Keratinocyte (primary cell): ENCODE measurements at regions not wholly inside any gene's neighbourhood (a gene's known extent, or its start where the extent isn't known, plus 50 kb on each side); places are given as distances from the start of the nearest gene placed in this dataset.
"Not testable (repeated sequence)": the region's sequence is repeated elsewhere in the genome, so short reads cannot be mapped to it uniquely, and the experiment has no call there.

ENCODE experiments used
- DNase-seq: peaks from one replicate; pipeline ENCODE4 v3.0.0-alpha.2; 2011; ENCODE audit warnings: low read depth, missing footprints, low spot score
- FAIRE-seq: peaks from 2 replicates; lab custom pipeline; 2011; peaks lifted over from hg19 to GRCh38; lab: Jason Lieb, UNC
- H2AFZ ChIP-seq: 2 replicates; pipeline ENCODE4 v1.6.0; 2012; ENCODE audit warnings: low read length, control low read depth, inconsistent platforms; ENCODE audit not compliant: control insufficient read depth
- H3K27ac ChIP-seq: 2 replicates; pipeline ENCODE4 v1.5.1; 2011; ENCODE audit warnings: low read length; ENCODE audit not compliant: control insufficient read depth, insufficient read depth
- H3K27me3 ChIP-seq: 3 replicates; pipeline ENCODE4 v1.6.0; 2011; ENCODE audit warnings: low read length; ENCODE audit not compliant: control insufficient read depth, insufficient read depth; ENCODE audit errors: extremely low read depth
- H3K36me3 ChIP-seq, 2 experiments: 2 replicates in 1 of 2; 3 replicates in 1 of 2; pipeline ENCODE4 v1.5.1; 2011; ENCODE audit warnings: low read length in 2 of 2, mild to moderate bottlenecking in 1 of 2; ENCODE audit not compliant: control insufficient read depth in 2 of 2, insufficient read depth in 2 of 2; ENCODE audit errors: extremely low read depth in 1 of 2
- H3K4me1 ChIP-seq: 3 replicates; pipeline ENCODE4 v1.5.1; 2011; ENCODE audit warnings: low read length; ENCODE audit not compliant: control insufficient read depth, insufficient read depth; ENCODE audit errors: extremely low read depth
- H3K4me2 ChIP-seq: 3 replicates; pipeline ENCODE4 v1.6.0; 2011; ENCODE audit warnings: low read depth, low read length; ENCODE audit not compliant: control insufficient read depth, insufficient read depth; ENCODE audit errors: extremely low read depth
- H3K4me3 ChIP-seq, 3 experiments: fragments of 200-600 bp in 1 of 3; sonication (generic) in 1 of 3; 2 replicates in 2 of 3; 3 replicates in 1 of 3; pipeline ENCODE4 v1.5.1; 2011 to 2016; ENCODE audit warnings: low read length in 3 of 3, mild to moderate bottlenecking in 3 of 3, control low read depth in 2 of 3, inconsistent platforms in 1 of 3, low read depth in 1 of 3, mixed read lengths in 1 of 3, mixed run types in 1 of 3, moderate library complexity in 1 of 3; ENCODE audit not compliant: control insufficient read depth in 2 of 3, insufficient read depth in 2 of 3; ENCODE audit errors: extremely low read depth in 1 of 3
- H3K79me2 ChIP-seq: 2 replicates; pipeline ENCODE4 v1.6.0; 2012; ENCODE audit warnings: low read length; ENCODE audit not compliant: control insufficient read depth, insufficient read depth
- H3K9ac ChIP-seq: 3 replicates; pipeline ENCODE4 v1.6.0; 2011; ENCODE audit warnings: low read length; ENCODE audit not compliant: control insufficient read depth, insufficient read depth; ENCODE audit errors: extremely low read depth
- H3K9me1 ChIP-seq: 3 replicates; pipeline ENCODE4 v1.6.0; 2011; ENCODE audit warnings: low read length; ENCODE audit not compliant: control insufficient read depth, insufficient read depth; ENCODE audit errors: extremely low read depth
- H3K9me3 ChIP-seq: 2 replicates; pipeline ENCODE4 v1.5.1; 2012; ENCODE audit warnings: low read depth, low read length; ENCODE audit not compliant: control insufficient read depth
- H4K20me1 ChIP-seq: 3 replicates; pipeline ENCODE4 v1.6.0; 2011; ENCODE audit warnings: low read length; ENCODE audit not compliant: control insufficient read depth, insufficient read depth; ENCODE audit errors: extremely low read depth
- EZH2 ChIP-seq: IDR thresholded peaks from one replicate; pipeline ENCODE4 v1.6.1; 2012; ENCODE audit warnings: inconsistent platforms, mild to moderate bottlenecking, low read length, moderate library complexity
- dilution Hi-C: fragments of 300-500 bp; cut with MboI; formaldehyde crosslinking; loops from one replicate; pipeline ENCODE4 v1.7.0; 2020; ENCODE audit warnings: low sequenced_read_pairs; ENCODE audit not compliant: extremely low pct_ligation_motif_present
- TF ChIP-seq, protein P1 (sequence below), 3 experiments: IDR thresholded peaks in 1 of 3; conservative IDR thresholded peaks in 1 of 3; optimal IDR thresholded peaks in 1 of 3; 2 replicates in 2 of 3; 3 replicates in 1 of 3; pipeline versions ENCODE3 to v1.5.1; 2011; ENCODE audit warnings: low read length in 3 of 3, mild to moderate bottlenecking in 3 of 3, moderate library complexity in 2 of 3, control low read depth in 1 of 3, inconsistent platforms in 1 of 3; ENCODE audit not compliant: insufficient read depth in 2 of 3; ENCODE audit errors: extremely low read depth in 1 of 3

DNA sequence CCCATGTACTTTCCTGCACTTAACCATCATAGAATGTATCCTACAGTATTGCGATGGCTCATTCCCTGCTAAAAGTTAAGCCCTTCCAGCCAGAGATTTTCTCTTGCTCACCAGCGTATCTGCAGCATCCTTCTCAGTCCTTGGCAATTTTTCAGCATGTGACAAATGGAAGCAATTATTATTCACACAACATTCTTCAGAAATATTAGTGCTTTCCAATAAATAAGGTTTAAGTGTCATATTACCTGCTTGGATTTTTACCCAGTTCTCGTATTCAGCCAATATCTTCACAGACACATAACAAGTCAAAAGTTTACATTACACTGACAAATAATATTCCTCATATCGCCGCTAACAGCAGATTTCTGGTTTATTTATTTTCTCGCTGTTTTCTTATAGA lies 82.3 kb downstream of the POU4F1 start:
- FAIRE-seq: no peak
- H3K27ac ChIP-seq: no peak overlapping the region
- H3K9me1 ChIP-seq: no peaks in the 10 kb centered on the region
- H3K27me3 ChIP-seq: no peaks in the 10 kb centered on the region
- TF ChIP-seq, protein P1, sequence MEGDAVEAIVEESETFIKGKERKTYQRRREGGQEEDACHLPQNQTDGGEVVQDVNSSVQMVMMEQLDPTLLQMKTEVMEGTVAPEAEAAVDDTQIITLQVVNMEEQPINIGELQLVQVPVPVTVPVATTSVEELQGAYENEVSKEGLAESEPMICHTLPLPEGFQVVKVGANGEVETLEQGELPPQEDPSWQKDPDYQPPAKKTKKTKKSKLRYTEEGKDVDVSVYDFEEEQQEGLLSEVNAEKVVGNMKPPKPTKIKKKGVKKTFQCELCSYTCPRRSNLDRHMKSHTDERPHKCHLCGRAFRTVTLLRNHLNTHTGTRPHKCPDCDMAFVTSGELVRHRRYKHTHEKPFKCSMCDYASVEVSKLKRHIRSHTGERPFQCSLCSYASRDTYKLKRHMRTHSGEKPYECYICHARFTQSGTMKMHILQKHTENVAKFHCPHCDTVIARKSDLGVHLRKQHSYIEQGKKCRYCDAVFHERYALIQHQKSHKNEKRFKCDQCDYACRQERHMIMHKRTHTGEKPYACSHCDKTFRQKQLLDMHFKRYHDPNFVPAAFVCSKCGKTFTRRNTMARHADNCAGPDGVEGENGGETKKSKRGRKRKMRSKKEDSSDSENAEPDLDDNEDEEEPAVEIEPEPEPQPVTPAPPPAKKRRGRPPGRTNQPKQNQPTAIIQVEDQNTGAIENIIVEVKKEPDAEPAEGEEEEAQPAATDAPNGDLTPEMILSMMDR (optimal IDR thresholded peaks at IDR 0.05 in 1 of 3, IDR thresholded peaks at IDR 0.05 in 1 of 3, conservative IDR thresholded peaks at IDR 0.05 in 1 of 3; ENCODE audit: extremely low read depth in 1 of 3, insufficient read depth in 2 of 3, low read length in 3 of 3): no peak
- TF ChIP-seq EZH2: no peak
- no peaks in the 10 kb centered on the region for H3K36me3 ChIP-seq
- H4K20me1 ChIP-seq: no peaks in the 10 kb centered on the region
- dilution Hi-C loops: no loop called here
- H2AFZ ChIP-seq: no peak overlapping the region
- no peak overlapping the region for H3K4me3 ChIP-seq
- no peak overlapping the region for H3K9ac ChIP-seq
- no peaks in the 10 kb centered on the region for H3K4me1 ChIP-seq
- no peak for DNase-seq
- H3K4me2 ChIP-seq: no peak overlapping the region
- H3K9me3 ChIP-seq: no peaks in the 10 kb centered on the region
- no peaks in the 10 kb centered on the region for H3K79me2 ChIP-seq

DNA sequence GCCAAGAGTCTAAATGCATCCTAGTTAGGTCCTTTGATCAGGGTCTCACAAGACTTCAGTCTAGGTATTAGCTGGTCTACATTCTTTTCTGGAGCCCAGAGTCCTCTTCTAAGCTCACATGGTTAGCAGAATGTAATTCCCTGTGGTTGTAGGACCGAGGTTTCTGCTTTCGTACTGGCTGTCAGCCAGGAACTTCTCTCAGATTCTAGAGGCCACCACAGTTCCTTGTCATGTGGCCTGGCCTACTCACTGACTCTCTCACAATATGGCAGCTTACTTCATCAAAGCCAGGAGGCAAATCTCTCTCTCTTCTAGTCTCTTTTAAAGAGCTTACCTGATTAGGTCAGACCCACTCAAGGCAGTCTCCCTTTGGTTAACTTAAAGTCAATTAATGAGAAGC lies 82.9 kb downstream of the POU4F1 start:
- no peak overlapping the region for H3K4me2 ChIP-seq
- TF ChIP-seq, protein P1 (optimal IDR thresholded peaks at IDR 0.05 in 1 of 3, IDR thresholded peaks at IDR 0.05 in 1 of 3, conservative IDR thresholded peaks at IDR 0.05 in 1 of 3; ENCODE audit: extremely low read depth in 1 of 3, insufficient read depth in 2 of 3, low read length in 3 of 3): no peak
- TF ChIP-seq EZH2: no peak
- no peak for DNase-seq
- H3K27ac ChIP-seq: no peak overlapping the region
- dilution Hi-C loops: no loop called here
- no peaks in the 10 kb centered on the region for H3K36me3 ChIP-seq
- H3K4me3 ChIP-seq: no peak overlapping the region
- no peaks in the 10 kb centered on the region for H3K79me2 ChIP-seq
- H2AFZ ChIP-seq: no peak overlapping the region
- no peaks in the 10 kb centered on the region for H3K9me3 ChIP-seq
- FAIRE-seq: no peak
- no peaks in the 10 kb centered on the region for H3K27me3 ChIP-seq
- H3K9ac ChIP-seq: no peak overlapping the region
- no peaks in the 10 kb centered on the region for H3K9me1 ChIP-seq
- H3K4me1 ChIP-seq: no peaks in the 10 kb centered on the region
- no peaks in the 10 kb centered on the region for H4K20me1 ChIP-seq

DNA sequence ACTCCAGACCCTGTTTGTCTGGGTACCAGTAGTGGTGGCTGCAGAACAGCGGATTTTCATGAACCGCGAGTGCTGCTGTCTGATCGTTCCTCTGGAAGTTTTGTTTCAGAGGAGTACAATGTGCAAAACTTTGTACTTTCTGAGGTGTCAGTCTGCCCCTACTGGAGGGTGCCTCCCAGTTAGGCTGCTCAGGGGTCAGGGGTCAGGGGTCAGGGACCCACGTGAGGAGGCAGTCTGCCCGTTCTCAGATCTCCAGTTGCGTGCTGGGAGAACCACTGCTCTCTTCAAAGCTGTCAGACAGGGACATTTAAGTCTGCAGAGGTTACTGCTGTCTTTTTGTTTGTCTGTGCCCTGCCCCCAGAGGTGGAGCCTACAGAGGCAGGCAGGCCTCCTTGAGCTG lies 84.9 kb downstream of the POU4F1 start:
- H3K4me1 ChIP-seq, H3K36me3 ChIP-seq, H2AFZ ChIP-seq, H3K9ac ChIP-seq, H3K4me3 ChIP-seq, H3K9me3 ChIP-seq, dilution Hi-C loops, H4K20me1 ChIP-seq, FAIRE-seq, DNase-seq, H3K9me1 ChIP-seq, H3K27ac ChIP-seq, H3K79me2 ChIP-seq, H3K27me3 ChIP-seq, H3K4me2 ChIP-seq: not testable (repeated sequence)
